ENCODE measurements at regions not wholly inside any gene's neighbourhood (a gene's known extent, or its start where the extent isn't known, plus 50 kb on each side); places are given as distances from the start of the nearest gene placed in this dataset.

- no peak for TF ChIP-seq CTCF (conservative IDR thresholded peaks at IDR 0.05)
- TF ChIP-seq EZH2 (IDR thresholded peaks at IDR 0.05; ENCODE audit: low read depth) = no peak
Measured at GRCh38 chr2:123211181-123211580, 813.9 kb upstream of the CNTNAP5 start.

Data from PC-9 (cell line).